Mammary epithelial cell (primary cell): ENCODE measurements at regions not wholly inside any gene's neighbourhood (a gene's known extent, or its start where the extent isn't known, plus 50 kb on each side); places are given as distances from the start of the nearest gene placed in this dataset.

Source experiments
- EZH2 ChIP-seq: IDR thresholded peaks from 2 replicates; pipeline ENCODE4 v1.6.1; 2012; ENCODE audit warnings: low read length, inconsistent platforms, borderline replicate concordance
- TF ChIP-seq, protein P1 (sequence below), 2 donors: IDR thresholded peaks in 1 of 2; conservative IDR thresholded peaks in 1 of 2; 2 replicates each; pipeline ENCODE4 v1.5.1; 2011 to 2012; ENCODE audit warnings: inconsistent platforms in 2 of 2, low read length in 2 of 2, mild to moderate bottlenecking in 2 of 2, control low read depth in 1 of 2, low read depth in 1 of 2; ENCODE audit not compliant: insufficient read depth in 1 of 2; ENCODE audit errors: extremely low read depth in 1 of 2

DNA sequence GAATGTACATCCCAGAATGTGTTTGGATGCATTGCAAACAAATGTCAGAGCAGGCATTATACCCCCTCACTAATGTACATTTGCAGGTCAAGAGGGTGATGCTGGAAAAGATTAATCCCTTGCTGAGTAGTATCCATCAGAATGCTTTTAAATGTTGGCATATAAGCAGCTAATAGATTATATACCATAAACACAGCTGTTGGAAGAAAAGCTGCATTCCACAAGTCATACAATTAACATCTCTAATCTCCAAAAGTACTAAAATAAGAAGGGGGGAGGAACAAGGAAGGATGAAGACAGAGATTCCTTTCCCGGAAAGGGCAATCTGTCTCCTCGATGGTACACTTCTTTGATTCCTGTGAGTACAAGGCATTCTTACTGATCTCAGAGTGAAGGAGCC lies 445.7 kb upstream of the CDIN1 start:
- TF ChIP-seq, protein P1, sequence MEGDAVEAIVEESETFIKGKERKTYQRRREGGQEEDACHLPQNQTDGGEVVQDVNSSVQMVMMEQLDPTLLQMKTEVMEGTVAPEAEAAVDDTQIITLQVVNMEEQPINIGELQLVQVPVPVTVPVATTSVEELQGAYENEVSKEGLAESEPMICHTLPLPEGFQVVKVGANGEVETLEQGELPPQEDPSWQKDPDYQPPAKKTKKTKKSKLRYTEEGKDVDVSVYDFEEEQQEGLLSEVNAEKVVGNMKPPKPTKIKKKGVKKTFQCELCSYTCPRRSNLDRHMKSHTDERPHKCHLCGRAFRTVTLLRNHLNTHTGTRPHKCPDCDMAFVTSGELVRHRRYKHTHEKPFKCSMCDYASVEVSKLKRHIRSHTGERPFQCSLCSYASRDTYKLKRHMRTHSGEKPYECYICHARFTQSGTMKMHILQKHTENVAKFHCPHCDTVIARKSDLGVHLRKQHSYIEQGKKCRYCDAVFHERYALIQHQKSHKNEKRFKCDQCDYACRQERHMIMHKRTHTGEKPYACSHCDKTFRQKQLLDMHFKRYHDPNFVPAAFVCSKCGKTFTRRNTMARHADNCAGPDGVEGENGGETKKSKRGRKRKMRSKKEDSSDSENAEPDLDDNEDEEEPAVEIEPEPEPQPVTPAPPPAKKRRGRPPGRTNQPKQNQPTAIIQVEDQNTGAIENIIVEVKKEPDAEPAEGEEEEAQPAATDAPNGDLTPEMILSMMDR (conservative IDR thresholded peaks at IDR 0.05 in 1 of 2, IDR thresholded peaks at IDR 0.05 in 1 of 2; ENCODE audit: extremely low read depth in 1 of 2, insufficient read depth in 1 of 2, low read depth in 1 of 2, low read length in 2 of 2), result no peak
- TF ChIP-seq EZH2, result no peak
